Lower leg skin (tissue), 4 donors: ENCODE measurements at regions not wholly inside any gene's neighbourhood (a gene's known extent, or its start where the extent isn't known, plus 50 kb on each side); places are given as distances from the start of the nearest gene placed in this dataset.

Source experiments
- DNase-seq, 2 donors: peaks; one replicate each; pipeline ENCODE4 v3.0.0-alpha.2; 2019; ENCODE audit warnings: low spot score in 2 of 2
- H3K4me3 ChIP-seq: fragments of 200-600 bp; sonication (generic); 2 replicates; pipeline ENCODE4 v1.5.1; 2017; ENCODE audit warnings: mild to moderate bottlenecking, low read depth; ENCODE audit not compliant: poor library complexity, severe bottlenecking
- POLR2A ChIP-seq, 2 donors: fragments of 450-650 bp; IDR thresholded peaks; one replicate each; pipeline ENCODE4 v1.6.1; 2016 to 2017; ENCODE audit warnings: antibody characterized with exemption in 2 of 2, mild to moderate bottlenecking in 1 of 2, moderate library complexity in 1 of 2
- WGBS, 2 donors: methylation state at CpG; one replicate each; pipeline ENCODE4 v1.1.5; 2018; 5-methylcytosine and 5-hydroxymethylcytosine counted together
- intact Hi-C: fragments of 100-400 bp; cut with DNase I; formaldehyde crosslinking; loops from one replicate; pipeline ENCODE4 v1.15.0; 2023; ENCODE audit warnings: low total_unique reads
- TF ChIP-seq, protein P1 (sequence below), 3 donors: fragments of 450-650 bp; IDR thresholded peaks; one replicate each; pipeline ENCODE4 v1.5.1; 2016; ENCODE audit warnings: antibody characterized with exemption in 3 of 3, mild to moderate bottlenecking in 3 of 3, moderate library complexity in 2 of 3

DNA sequence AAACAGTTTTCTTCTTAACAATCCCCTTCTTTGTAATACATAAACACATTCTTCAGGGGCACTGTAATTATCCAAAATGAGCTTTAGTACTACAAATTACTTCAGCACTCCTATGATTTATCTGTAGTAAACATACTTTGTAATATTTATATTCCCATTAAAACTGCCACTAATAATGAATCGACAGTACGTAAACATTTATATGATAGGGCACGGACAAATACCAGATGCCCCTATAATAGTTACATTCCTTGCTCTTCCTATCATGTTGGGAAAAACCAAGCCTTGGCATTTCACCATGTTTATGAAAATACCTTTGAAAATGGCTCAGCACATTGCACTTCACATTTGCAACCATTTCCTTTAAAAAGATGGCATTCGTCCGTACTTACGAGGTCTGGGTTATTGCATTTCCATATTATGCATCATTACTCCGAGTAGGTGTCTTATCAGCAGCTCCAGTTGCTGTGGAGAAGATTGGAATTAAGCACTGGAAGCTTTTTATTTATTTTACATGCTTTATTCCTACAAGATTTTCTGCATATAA is 1043.4 kb downstream of the DIAPH3 start:
- DNase-seq = no peak

DNA sequence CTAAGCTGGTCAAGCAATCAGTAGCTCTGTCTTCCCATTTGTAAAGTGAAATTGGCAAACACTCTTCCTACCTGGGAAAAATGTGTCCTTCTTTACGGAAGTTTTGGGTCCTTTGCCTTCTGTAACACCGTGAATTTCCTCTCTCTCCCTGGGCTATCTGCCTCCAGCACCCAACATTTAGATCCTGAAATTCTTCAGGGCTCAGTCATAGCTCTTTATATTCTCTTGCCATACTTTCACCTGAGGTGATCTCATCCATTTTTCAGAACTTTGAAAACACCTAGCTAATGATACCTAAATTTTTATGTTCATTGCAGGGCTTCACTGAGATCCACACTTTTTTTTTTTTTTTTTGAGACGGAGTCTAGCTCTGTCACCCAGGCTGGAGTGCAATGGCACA is 1042.2 kb downstream of the DIAPH3 start:
- WGBS, 2 donors = 72 to 78% methylated on average over 3 of the region's 3 CpGs
- intact Hi-C loops = no loop called here
- DNase-seq = no peak
- TF ChIP-seq, protein P1, sequence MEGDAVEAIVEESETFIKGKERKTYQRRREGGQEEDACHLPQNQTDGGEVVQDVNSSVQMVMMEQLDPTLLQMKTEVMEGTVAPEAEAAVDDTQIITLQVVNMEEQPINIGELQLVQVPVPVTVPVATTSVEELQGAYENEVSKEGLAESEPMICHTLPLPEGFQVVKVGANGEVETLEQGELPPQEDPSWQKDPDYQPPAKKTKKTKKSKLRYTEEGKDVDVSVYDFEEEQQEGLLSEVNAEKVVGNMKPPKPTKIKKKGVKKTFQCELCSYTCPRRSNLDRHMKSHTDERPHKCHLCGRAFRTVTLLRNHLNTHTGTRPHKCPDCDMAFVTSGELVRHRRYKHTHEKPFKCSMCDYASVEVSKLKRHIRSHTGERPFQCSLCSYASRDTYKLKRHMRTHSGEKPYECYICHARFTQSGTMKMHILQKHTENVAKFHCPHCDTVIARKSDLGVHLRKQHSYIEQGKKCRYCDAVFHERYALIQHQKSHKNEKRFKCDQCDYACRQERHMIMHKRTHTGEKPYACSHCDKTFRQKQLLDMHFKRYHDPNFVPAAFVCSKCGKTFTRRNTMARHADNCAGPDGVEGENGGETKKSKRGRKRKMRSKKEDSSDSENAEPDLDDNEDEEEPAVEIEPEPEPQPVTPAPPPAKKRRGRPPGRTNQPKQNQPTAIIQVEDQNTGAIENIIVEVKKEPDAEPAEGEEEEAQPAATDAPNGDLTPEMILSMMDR (IDR thresholded peaks at IDR 0.05) = no peak
- TF ChIP-seq POLR2A (IDR thresholded peaks at IDR 0.05) = no peak
- no peak overlapping the region for H3K4me3 ChIP-seq

More for the DNA sequence above, 1043.4 kb downstream of the DIAPH3 start:
- no peak overlapping the region for H3K4me3 ChIP-seq
- TF ChIP-seq POLR2A (IDR thresholded peaks at IDR 0.05) = no peak
- TF ChIP-seq, protein P1 (IDR thresholded peaks at IDR 0.05) = no peak
- 64% methylated on average over 7 of the region's 7 CpGs for WGBS, 2 donors
- intact Hi-C loops = no loop called here

DNA sequence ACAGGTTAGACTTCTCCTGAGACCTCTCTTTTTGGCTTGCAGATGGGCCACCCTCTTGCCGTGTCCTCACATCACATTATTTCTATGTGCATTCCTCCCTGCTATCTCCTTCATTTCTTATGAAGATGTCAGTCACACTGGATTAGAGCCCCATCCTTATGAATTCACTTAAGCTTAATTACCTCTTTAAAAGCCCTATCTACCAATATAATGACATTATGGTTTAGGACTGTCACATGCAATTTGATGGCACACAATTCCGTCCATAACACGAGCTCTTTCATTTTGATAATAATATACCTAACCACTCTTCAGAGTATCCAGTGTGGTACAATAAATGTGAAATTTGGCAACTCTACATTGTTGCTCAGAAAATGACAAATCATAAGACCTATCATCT is 1037.3 kb downstream of the DIAPH3 start:
- no peak overlapping the region for H3K4me3 ChIP-seq
- no peak for DNase-seq
- TF ChIP-seq, protein P1 (IDR thresholded peaks at IDR 0.05) = no peak
- no peak for TF ChIP-seq POLR2A (IDR thresholded peaks at IDR 0.05)
- intact Hi-C loops = no loop called here
- 93% methylated on average over 3 of the region's 3 CpGs for WGBS, 2 donors

DNA sequence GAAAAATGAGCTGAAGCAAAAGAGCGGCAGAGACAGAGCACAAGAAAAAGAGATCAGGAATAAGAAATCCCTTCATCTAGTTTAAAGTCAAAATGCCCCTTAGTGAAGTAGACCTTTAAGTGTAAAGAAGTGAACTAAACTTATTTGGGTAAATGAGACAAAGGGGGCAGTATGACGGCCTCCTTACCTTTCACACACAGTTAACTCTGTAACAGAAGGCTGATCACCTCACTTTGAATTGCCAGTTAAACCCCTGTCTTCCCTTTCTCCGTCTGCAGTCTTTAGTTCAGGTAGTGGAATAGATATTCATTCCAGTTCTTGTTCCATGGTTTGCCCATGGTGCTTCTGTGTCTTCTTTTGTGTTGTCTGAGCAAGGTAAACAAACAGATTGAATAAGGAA is 1029.8 kb downstream of the DIAPH3 start:
- no peak for TF ChIP-seq POLR2A (IDR thresholded peaks at IDR 0.05)
- TF ChIP-seq, protein P1 (IDR thresholded peaks at IDR 0.05) = no peak
- DNase-seq = no peak
- no peak overlapping the region for H3K4me3 ChIP-seq
- intact Hi-C loops = no loop called here
- 82 to 83% methylated on average over 3 of the region's 3 CpGs for WGBS, 2 donors

DNA sequence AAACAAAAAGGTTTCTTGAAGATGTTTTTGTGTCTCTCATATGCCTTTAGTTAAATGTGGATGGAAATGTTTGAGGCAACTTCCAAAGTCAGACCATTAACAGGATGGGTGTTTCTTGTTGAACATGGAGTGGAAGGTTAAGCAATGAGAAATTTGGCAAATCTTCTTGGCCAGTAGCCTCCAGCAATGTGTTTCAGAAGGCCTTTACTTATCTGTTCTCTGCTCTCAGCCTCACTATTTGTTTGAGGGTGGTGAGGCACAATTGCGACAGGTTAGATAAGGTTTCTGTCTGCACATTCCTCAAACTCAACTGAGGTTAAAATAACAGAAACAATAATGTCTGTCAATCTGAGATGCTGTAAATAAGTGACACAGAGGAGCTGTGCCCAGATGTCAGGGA is 1019.0 kb downstream of the DIAPH3 start:
- 72 to 85% methylated on average over 1 of the region's 1 CpG for WGBS, 2 donors
- H3K4me3 ChIP-seq = no peak overlapping the region
- no peak for DNase-seq
- no peak for TF ChIP-seq POLR2A (IDR thresholded peaks at IDR 0.05)
- TF ChIP-seq, protein P1 (IDR thresholded peaks at IDR 0.05) = no peak
- intact Hi-C loops = no loop called here

DNA sequence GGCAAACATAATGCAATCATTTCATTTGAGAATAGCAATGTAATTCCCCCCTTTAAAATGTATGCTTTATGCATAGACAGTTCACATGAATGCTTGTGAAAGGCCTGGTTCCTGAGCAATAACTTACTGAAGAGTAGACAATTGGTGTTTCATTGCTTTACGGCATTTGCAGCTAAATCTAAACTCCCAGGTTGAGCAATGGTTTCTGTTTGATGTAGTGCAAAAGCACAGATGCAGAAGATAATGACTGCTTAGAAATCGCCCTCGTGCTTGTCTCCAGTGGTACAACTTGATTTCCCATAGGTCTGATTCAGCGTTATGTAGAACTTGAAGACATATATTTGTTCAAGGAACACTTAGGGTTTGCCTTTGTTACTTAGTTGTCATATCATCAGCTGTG is 1018.3 kb downstream of the DIAPH3 start:
- TF ChIP-seq POLR2A (IDR thresholded peaks at IDR 0.05) = no peak
- TF ChIP-seq, protein P1 (IDR thresholded peaks at IDR 0.05) = no peak
- H3K4me3 ChIP-seq = no peak overlapping the region
- intact Hi-C loops = no loop called here
- DNase-seq = no peak
- WGBS, 2 donors = 88 to 89% methylated on average over 4 of the region's 4 CpGs
